Natural killer cell (primary cell): ENCODE measurements at regions not wholly inside any gene's neighbourhood (a gene's known extent, or its start where the extent isn't known, plus 50 kb on each side); places are given as distances from the start of the nearest gene placed in this dataset.

Experiments
- ATAC-seq, 3 donors: fragments of 150-1000 bp in 2 of 3; fragments of 200-7000 bp in 1 of 3; cut with Tn5 transposase; 1 replicate in 1 of 3; 2 replicates in 2 of 3; pipeline ENCODE4 v1.10.0; 2021; ENCODE audit warnings: mild to moderate bottlenecking in 2 of 3, moderate library complexity in 2 of 3
- DNase-seq, 2 donors: peaks; one replicate each; pipeline versions ENCODE4 v3.0.0 to v3.0.0-alpha.2; 2013 to 2021; ENCODE audit warnings: mixed read lengths in 1 of 2
- H3K27ac ChIP-seq: one replicate; pipeline ENCODE4 v1.5.1; 2013; ENCODE audit warnings: mild to moderate bottlenecking, low read length
- H3K27me3 ChIP-seq: one replicate; pipeline ENCODE4 v1.6.1; 2013; ENCODE audit warnings: low read length; ENCODE audit not compliant: control insufficient read depth, insufficient read depth
- H3K36me3 ChIP-seq: one replicate; pipeline ENCODE4 v1.6.1; 2013; ENCODE audit warnings: low read length; ENCODE audit not compliant: control insufficient read depth, insufficient read depth
- H3K4me1 ChIP-seq: one replicate; pipeline ENCODE4 v1.6.1; 2013; ENCODE audit warnings: low read length; ENCODE audit not compliant: control insufficient read depth, insufficient read depth
- H3K4me3 ChIP-seq: one replicate; pipeline ENCODE4 v1.5.1; 2013; ENCODE audit warnings: low read length
- H3K9me3 ChIP-seq: one replicate; pipeline ENCODE4 v1.6.1; 2013; ENCODE audit warnings: low read length; ENCODE audit not compliant: control insufficient read depth, insufficient read depth
- H3K27ac Mint-ChIP-seq, 2 donors: one replicate each; pipeline ENCODE4 v1.8.0; 2022; ENCODE audit warnings: mild to moderate bottlenecking in 2 of 2, mixed read lengths in 2 of 2, moderate library complexity in 1 of 2
- H3K27me3 Mint-ChIP-seq, 2 donors: one replicate each; pipeline ENCODE4 v1.8.0; 2022; ENCODE audit warnings: low read depth in 2 of 2, mixed read lengths in 2 of 2
- H3K36me3 Mint-ChIP-seq: one replicate; pipeline ENCODE4 v1.8.0; 2022; ENCODE audit warnings: mixed read lengths
- H3K4me1 Mint-ChIP-seq, 2 donors: one replicate each; pipeline ENCODE4 v1.8.0; 2022; ENCODE audit warnings: mixed read lengths in 2 of 2
- H3K4me3 Mint-ChIP-seq: one replicate; pipeline ENCODE4 v1.8.0; 2022; ENCODE audit warnings: mild to moderate bottlenecking, moderate library complexity, mixed read lengths
- H3K9me3 Mint-ChIP-seq, 2 donors: one replicate each; pipeline ENCODE4 v1.8.0; 2022; ENCODE audit warnings: mixed read lengths in 2 of 2
- WGBS: methylation state at CpG from one replicate; pipeline ENCODE4 v1.1.7; 2013; ENCODE audit warnings: missing lambda C conversion rate; ENCODE audit not compliant: insufficient coverage; 5-methylcytosine and 5-hydroxymethylcytosine counted together
- intact Hi-C: fragments of 100-400 bp; cut with micrococcal nuclease; formaldehyde crosslinking; loops from one replicate; pipeline ENCODE4 v1.14.2; 2022
- TF ChIP-seq, protein P1 (sequence below): fragments of 200-600 bp; IDR thresholded peaks from one replicate; pipeline ENCODE4 v1.8.0; 2022; ENCODE audit warnings: antibody characterized with exemption

- Mint-ChIP-seq H3K4me3 (no peak overlapping the region), H3K27ac (no peak overlapping the region), H3K36me3 (no peaks in the 10 kb centered on the region), H3K27me3 (no peaks in the 10 kb centered on the region), H3K9me3 (peaks cover 8 to 13% of the 10 kb centered on the region in 2 donors), H3K4me1 (no peaks in the 10 kb centered on the region)
- no peak overlapping the region for H3K4me3 ChIP-seq
- no peak overlapping the region for H3K27ac ChIP-seq
- intact Hi-C loops, result no loop called here
- H3K27me3 ChIP-seq, result no peaks in the 10 kb centered on the region
- WGBS, result 100% methylated on average over 5 of the region's 7 CpGs
- DNase-seq (no peak), ATAC-seq (no peak)
- TF ChIP-seq, protein P1, sequence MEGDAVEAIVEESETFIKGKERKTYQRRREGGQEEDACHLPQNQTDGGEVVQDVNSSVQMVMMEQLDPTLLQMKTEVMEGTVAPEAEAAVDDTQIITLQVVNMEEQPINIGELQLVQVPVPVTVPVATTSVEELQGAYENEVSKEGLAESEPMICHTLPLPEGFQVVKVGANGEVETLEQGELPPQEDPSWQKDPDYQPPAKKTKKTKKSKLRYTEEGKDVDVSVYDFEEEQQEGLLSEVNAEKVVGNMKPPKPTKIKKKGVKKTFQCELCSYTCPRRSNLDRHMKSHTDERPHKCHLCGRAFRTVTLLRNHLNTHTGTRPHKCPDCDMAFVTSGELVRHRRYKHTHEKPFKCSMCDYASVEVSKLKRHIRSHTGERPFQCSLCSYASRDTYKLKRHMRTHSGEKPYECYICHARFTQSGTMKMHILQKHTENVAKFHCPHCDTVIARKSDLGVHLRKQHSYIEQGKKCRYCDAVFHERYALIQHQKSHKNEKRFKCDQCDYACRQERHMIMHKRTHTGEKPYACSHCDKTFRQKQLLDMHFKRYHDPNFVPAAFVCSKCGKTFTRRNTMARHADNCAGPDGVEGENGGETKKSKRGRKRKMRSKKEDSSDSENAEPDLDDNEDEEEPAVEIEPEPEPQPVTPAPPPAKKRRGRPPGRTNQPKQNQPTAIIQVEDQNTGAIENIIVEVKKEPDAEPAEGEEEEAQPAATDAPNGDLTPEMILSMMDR, result no peak
- H3K9me3 ChIP-seq, result peaks cover 5% of the 10 kb centered on the region
- no peaks in the 10 kb centered on the region for H3K4me1 ChIP-seq
- no peaks in the 10 kb centered on the region for H3K36me3 ChIP-seq
These were observed 360.2 kb upstream of the CHRM3 start for GRCh38 chr1:239025997-239026694.

DNA sequence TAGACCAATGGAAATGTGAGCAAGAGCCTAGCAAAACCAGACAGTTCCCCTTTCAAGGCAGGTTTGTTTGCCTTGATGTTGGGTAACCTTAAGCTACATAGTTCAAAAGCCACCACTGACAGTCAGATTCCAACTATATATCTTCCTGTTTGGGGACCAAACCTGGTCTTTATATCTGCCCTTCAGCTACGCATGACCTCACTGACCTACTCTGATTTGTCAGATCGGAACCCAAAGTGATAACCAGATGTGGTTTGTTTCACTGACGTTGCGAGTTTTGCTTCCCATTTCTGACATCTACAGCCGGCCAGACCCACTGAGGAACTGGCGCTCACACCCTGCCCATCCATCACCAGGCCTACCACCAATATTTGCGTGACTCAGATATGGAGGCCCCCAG is 361.1 kb upstream of the CHRM3 start:
- DNase-seq, result no peak
- 64% methylated on average over 7 of the region's 7 CpGs for WGBS
- ATAC-seq, result no peak
- Histone ChIP-seq H3K4me1 (no peaks in the 10 kb centered on the region), H3K9me3 (peaks cover 5% of the 10 kb centered on the region), H3K27ac (no peak overlapping the region), H3K4me3 (no peak overlapping the region), H3K27me3 (no peaks in the 10 kb centered on the region), H3K36me3 (no peaks in the 10 kb centered on the region)
- no peak overlapping the region for H3K27ac Mint-ChIP-seq
- H3K4me3 Mint-ChIP-seq, result no peak overlapping the region
- H3K4me1 Mint-ChIP-seq, result no peaks in the 10 kb centered on the region
- no peaks in the 10 kb centered on the region for H3K36me3 Mint-ChIP-seq
- no peaks in the 10 kb centered on the region for H3K27me3 Mint-ChIP-seq
- intact Hi-C loops, result no loop called here
- TF ChIP-seq, protein P1, result no peak
- peaks cover 8 to 10% of the 10 kb centered on the region in 2 donors for H3K9me3 Mint-ChIP-seq

GRCh38 chr1:239023732-239024360 is 362.5 kb upstream of the CHRM3 start:
- 82% methylated on average over 1 of the region's 4 CpGs for WGBS
- Histone ChIP-seq H3K36me3 (no peaks in the 10 kb centered on the region), H3K4me1 (no peaks in the 10 kb centered on the region), H3K27ac (no peak overlapping the region), H3K4me3 (no peak overlapping the region), H3K9me3 (peaks cover 5% of the 10 kb centered on the region), H3K27me3 (no peaks in the 10 kb centered on the region)
- DNase-seq (no peak), ATAC-seq (no peak)
- TF ChIP-seq, protein P1, result no peak
- Mint-ChIP-seq H3K27me3 (no peaks in the 10 kb centered on the region), H3K27ac (no peak overlapping the region), H3K36me3 (no peaks in the 10 kb centered on the region), H3K4me3 (no peak overlapping the region), H3K9me3 (peaks cover 8 to 10% of the 10 kb centered on the region in 2 donors), H3K4me1 (no peaks in the 10 kb centered on the region)
- intact Hi-C loops, result no loop called here
